ENCODE measurements at regions not wholly inside any gene's neighbourhood (a gene's known extent, or its start where the extent isn't known, plus 50 kb on each side); places are given as distances from the start of the nearest gene placed in this dataset.
"Not testable (repeated sequence)": the region's sequence is repeated elsewhere in the genome, so short reads cannot be mapped to it uniquely, and the experiment has no call there.

- no peak overlapping the region for H3K4me3 Mint-ChIP-seq (ENCODE audit: unreplicated experiment)
- peaks cover 2% of the 10 kb centered on the region for H3K4me1 Mint-ChIP-seq (ENCODE audit: unreplicated experiment)
- no peaks in the 10 kb centered on the region for H3K27me3 Mint-ChIP-seq (ENCODE audit: unreplicated experiment)
- H3K36me3 Mint-ChIP-seq (ENCODE audit: low read depth, unreplicated experiment), result peaks cover 4% of the 10 kb centered on the region
- H3K27ac Mint-ChIP-seq (ENCODE audit: unreplicated experiment), result no peak overlapping the region
- no peak for DNase-seq (ENCODE audit: low spot score)
- no peak for TF ChIP-seq CTCF (IDR thresholded peaks at IDR 0.05; ENCODE audit: unreplicated experiment)
- H3K9me3 Mint-ChIP-seq (ENCODE audit: unreplicated experiment), result peaks cover 18% of the 10 kb centered on the region
These were observed 406.4 kb upstream of the NPAP1 start for GRCh38 chr15:24269166-24269571.

GRCh38 chr15:24269923-24270322 lies 405.7 kb upstream of the NPAP1 start:
- H3K9me3 Mint-ChIP-seq (ENCODE audit: unreplicated experiment), result peaks cover 18% of the 10 kb centered on the region
- no peak overlapping the region for H3K27ac Mint-ChIP-seq (ENCODE audit: unreplicated experiment)
- H3K4me1 Mint-ChIP-seq (ENCODE audit: unreplicated experiment), result peaks cover 2% of the 10 kb centered on the region
- no peak for TF ChIP-seq CTCF (IDR thresholded peaks at IDR 0.05; ENCODE audit: unreplicated experiment)
- H3K27me3 Mint-ChIP-seq (ENCODE audit: unreplicated experiment), result no peaks in the 10 kb centered on the region
- no peak overlapping the region for H3K4me3 Mint-ChIP-seq (ENCODE audit: unreplicated experiment)
- DNase-seq (ENCODE audit: low spot score), result no peak
- peaks cover 4% of the 10 kb centered on the region for H3K36me3 Mint-ChIP-seq (ENCODE audit: low read depth, unreplicated experiment)

- H3K27ac Mint-ChIP-seq (ENCODE audit: unreplicated experiment); DNase-seq (ENCODE audit: low spot score); H3K27me3 Mint-ChIP-seq (ENCODE audit: unreplicated experiment); H3K36me3 Mint-ChIP-seq (ENCODE audit: low read depth, unreplicated experiment); H3K4me3 Mint-ChIP-seq (ENCODE audit: unreplicated experiment); H3K4me1 Mint-ChIP-seq (ENCODE audit: unreplicated experiment): not testable (repeated sequence)
- H3K9me3 Mint-ChIP-seq (ENCODE audit: unreplicated experiment), result peaks cover 18% of the 10 kb centered on the region
These were observed 403.9 kb upstream of the NPAP1 start for GRCh38 chr15:24271496-24272244.

- H3K27ac Mint-ChIP-seq (ENCODE audit: unreplicated experiment), result no peak overlapping the region
- no peak for DNase-seq (ENCODE audit: low spot score)
- no peaks in the 10 kb centered on the region for H3K4me1 Mint-ChIP-seq (ENCODE audit: unreplicated experiment)
- no peak overlapping the region for H3K4me3 Mint-ChIP-seq (ENCODE audit: unreplicated experiment)
- no peaks in the 10 kb centered on the region for H3K27me3 Mint-ChIP-seq (ENCODE audit: unreplicated experiment)
- TF ChIP-seq CTCF (IDR thresholded peaks at IDR 0.05; ENCODE audit: unreplicated experiment), result no peak
- no peaks in the 10 kb centered on the region for H3K9me3 Mint-ChIP-seq (ENCODE audit: unreplicated experiment)
- no peaks in the 10 kb centered on the region for H3K36me3 Mint-ChIP-seq (ENCODE audit: low read depth, unreplicated experiment)
These were observed 382.7 kb upstream of the NPAP1 start for GRCh38 chr15:24292837-24293236.

GRCh38 chr15:24300804-24301368 lies 374.7 kb upstream of the NPAP1 start:
- not testable (repeated sequence) for H3K27ac Mint-ChIP-seq (ENCODE audit: unreplicated experiment); H3K36me3 Mint-ChIP-seq (ENCODE audit: low read depth, unreplicated experiment); H3K4me3 Mint-ChIP-seq (ENCODE audit: unreplicated experiment); H3K4me1 Mint-ChIP-seq (ENCODE audit: unreplicated experiment); H3K27me3 Mint-ChIP-seq (ENCODE audit: unreplicated experiment); H3K9me3 Mint-ChIP-seq (ENCODE audit: unreplicated experiment); DNase-seq (ENCODE audit: low spot score)

- DNase-seq (ENCODE audit: low spot score); H3K36me3 Mint-ChIP-seq (ENCODE audit: low read depth, unreplicated experiment); H3K4me1 Mint-ChIP-seq (ENCODE audit: unreplicated experiment); H3K4me3 Mint-ChIP-seq (ENCODE audit: unreplicated experiment); H3K27me3 Mint-ChIP-seq (ENCODE audit: unreplicated experiment); H3K27ac Mint-ChIP-seq (ENCODE audit: unreplicated experiment); H3K9me3 Mint-ChIP-seq (ENCODE audit: unreplicated experiment): not testable (repeated sequence)
These were observed 373.6 kb upstream of the NPAP1 start for GRCh38 chr15:24301999-24302398.

GRCh38 chr15:24304747-24305146 lies 370.8 kb upstream of the NPAP1 start:
- H3K9me3 Mint-ChIP-seq (ENCODE audit: unreplicated experiment); H3K27ac Mint-ChIP-seq (ENCODE audit: unreplicated experiment); DNase-seq (ENCODE audit: low spot score); H3K27me3 Mint-ChIP-seq (ENCODE audit: unreplicated experiment); H3K4me3 Mint-ChIP-seq (ENCODE audit: unreplicated experiment); H3K4me1 Mint-ChIP-seq (ENCODE audit: unreplicated experiment); H3K36me3 Mint-ChIP-seq (ENCODE audit: low read depth, unreplicated experiment): not testable (repeated sequence)

GRCh38 chr15:24305643-24306042 lies 369.9 kb upstream of the NPAP1 start:
- not testable (repeated sequence) for H3K9me3 Mint-ChIP-seq (ENCODE audit: unreplicated experiment); H3K27me3 Mint-ChIP-seq (ENCODE audit: unreplicated experiment)

GRCh38 chr15:24309700-24310099 lies 365.9 kb upstream of the NPAP1 start:
- H3K27me3 Mint-ChIP-seq (ENCODE audit: unreplicated experiment); DNase-seq (ENCODE audit: low spot score); H3K4me1 Mint-ChIP-seq (ENCODE audit: unreplicated experiment); H3K27ac Mint-ChIP-seq (ENCODE audit: unreplicated experiment); H3K36me3 Mint-ChIP-seq (ENCODE audit: low read depth, unreplicated experiment); H3K9me3 Mint-ChIP-seq (ENCODE audit: unreplicated experiment); H3K4me3 Mint-ChIP-seq (ENCODE audit: unreplicated experiment): not testable (repeated sequence)

More at GRCh38 chr15:24305643-24306042, 369.9 kb upstream of the NPAP1 start:
- not testable (repeated sequence) for H3K36me3 Mint-ChIP-seq (ENCODE audit: low read depth, unreplicated experiment); H3K4me3 Mint-ChIP-seq (ENCODE audit: unreplicated experiment); H3K27ac Mint-ChIP-seq (ENCODE audit: unreplicated experiment); DNase-seq (ENCODE audit: low spot score); H3K4me1 Mint-ChIP-seq (ENCODE audit: unreplicated experiment)

All from endothelial cell (in vitro differentiated cells).